AG09309 (cell line): ENCODE measurements at regions not wholly inside any gene's neighbourhood (a gene's known extent, or its start where the extent isn't known, plus 50 kb on each side); places are given as distances from the start of the nearest gene placed in this dataset.
A peak's percentile ranks its signal among the peaks of the same experiment; 100 is the strongest.
"Not testable (repeated sequence)": the region's sequence is repeated elsewhere in the genome, so short reads cannot be mapped to it uniquely, and the experiment has no call there.

ENCODE experiments used
- DNase-seq: peaks from one replicate; pipeline ENCODE4 v3.0.0-alpha.2; 2010; ENCODE audit warnings: low read depth
- H3K4me3 ChIP-seq: 2 replicates; pipeline ENCODE4 v1.5.1; 2011; ENCODE audit warnings: mild to moderate bottlenecking, low read depth, low read length, moderate library complexity; ENCODE audit not compliant: control insufficient read depth
- CTCF ChIP-seq: IDR thresholded peaks from 2 replicates; pipeline ENCODE4 v1.5.1; 2011; ENCODE audit warnings: mild to moderate bottlenecking, low read depth, low read length, inconsistent platforms; ENCODE audit not compliant: insufficient read depth, control insufficient read depth; ENCODE audit errors: missing control alignments

- DNase-seq, H3K4me3 ChIP-seq: not testable (repeated sequence)
These were observed 109.4 kb upstream of the SGIP1 start for GRCh38 chr1:66424530-66424929.

- TF ChIP-seq CTCF, result no peak
- DNase-seq, result no peak
These were observed 107.6 kb upstream of the SGIP1 start for GRCh38 chr1:66426239-66426853.

DNA sequence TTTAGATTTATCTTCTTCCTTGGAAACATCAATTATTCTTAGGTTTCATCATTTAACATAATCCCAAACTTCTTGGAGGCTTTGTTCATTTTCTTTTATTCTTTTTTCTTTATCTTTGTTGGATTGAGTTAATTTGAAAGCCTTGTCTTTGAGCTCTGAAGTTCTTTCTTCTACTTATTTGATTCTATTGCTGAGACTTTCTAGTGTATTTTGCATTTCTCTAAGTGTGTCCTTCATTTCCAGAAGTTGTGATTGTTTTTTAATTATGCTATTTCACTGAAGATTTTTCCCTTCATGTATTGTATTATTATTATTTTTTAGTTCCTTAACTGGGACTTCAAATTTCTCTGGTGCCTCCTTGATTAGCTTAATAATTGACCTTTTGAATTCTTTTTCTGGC, 103.1 kb upstream of the SGIP1 start:
- not testable (repeated sequence) for DNase-seq, H3K4me3 ChIP-seq

More at GRCh38 chr1:66426239-66426853, 107.6 kb upstream of the SGIP1 start:
- H3K4me3 ChIP-seq, result no peak overlapping the region

DNA sequence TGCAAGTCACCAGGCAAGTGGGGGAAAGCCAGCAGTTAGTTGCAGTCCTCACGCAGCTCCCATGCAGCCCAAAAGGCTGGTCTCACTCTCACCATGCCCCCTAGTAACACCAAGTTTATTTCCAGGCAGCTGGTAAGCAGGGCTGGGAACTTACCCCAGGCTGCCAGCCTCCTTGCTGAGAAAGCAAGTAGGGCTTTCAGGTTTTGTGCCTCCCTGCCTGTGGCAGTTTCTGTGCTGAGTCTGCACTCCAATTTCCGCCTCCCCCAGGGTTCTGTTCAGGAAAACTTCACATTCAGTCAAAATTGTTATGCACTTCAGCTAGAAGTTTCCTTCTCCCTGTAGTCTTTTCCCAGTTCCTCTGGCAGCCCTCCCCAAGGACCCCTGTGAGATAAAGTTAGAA, 102.0 kb upstream of the SGIP1 start:
- DNase-seq, result no peak
- no peak for TF ChIP-seq CTCF
- H3K4me3 ChIP-seq, result no peak overlapping the region

- TF ChIP-seq CTCF, result no peak
- H3K4me3 ChIP-seq, result no peak overlapping the region
- no peak for DNase-seq
These were observed 100.3 kb upstream of the SGIP1 start for GRCh38 chr1:66433611-66434010.

DNA sequence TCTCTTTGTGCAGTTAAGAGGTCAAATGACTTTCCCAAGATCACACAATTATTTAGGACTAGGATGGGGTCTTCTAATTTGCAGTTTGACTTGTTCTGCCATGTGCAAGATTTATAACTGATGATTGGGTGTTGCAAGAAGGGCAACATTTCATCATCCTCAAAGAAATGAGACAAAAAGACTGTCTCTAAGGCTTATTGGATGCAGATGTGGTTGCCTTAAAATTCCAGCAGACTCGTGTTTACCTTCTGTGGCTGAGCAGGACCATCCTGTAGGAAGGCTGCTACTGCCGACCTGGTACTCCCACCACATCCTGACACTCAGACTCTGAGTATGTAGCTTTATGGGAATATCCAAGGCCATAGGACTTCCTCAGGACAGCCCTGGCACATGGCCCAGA, 99.9 kb upstream of the SGIP1 start:
- H3K4me3 ChIP-seq, result no peak overlapping the region
- no peak for TF ChIP-seq CTCF
- DNase-seq, result peak; percentile 62

- H3K4me3 ChIP-seq, result no peak overlapping the region
- TF ChIP-seq CTCF, result no peak
- no peak for DNase-seq
These were observed 98.4 kb upstream of the SGIP1 start for GRCh38 chr1:66435541-66435940.
